H9 (cell line): ENCODE measurements at regions not wholly inside any gene's neighbourhood (a gene's known extent, or its start where the extent isn't known, plus 50 kb on each side); places are given as distances from the start of the nearest gene placed in this dataset.

Experiments used
- DNase-seq: peaks from one replicate; pipeline ENCODE4 v3.0.0-alpha.2; 2017
- H2AFZ ChIP-seq: one replicate; pipeline ENCODE4 v1.6.1; 2013; ENCODE audit warnings: mild to moderate bottlenecking, low read length, control low read depth, moderate library complexity
- H2AK5ac ChIP-seq: 2 replicates; pipeline ENCODE4 v1.6.1; 2013; ENCODE audit warnings: low read length, control low read depth, mixed read lengths; ENCODE audit not compliant: insufficient read length
- H2BK120ac ChIP-seq: one replicate; pipeline ENCODE4 v1.6.1; 2013; ENCODE audit warnings: low read depth, mild to moderate bottlenecking, low read length, control low read depth, inconsistent platforms; ENCODE audit not compliant: poor library complexity, severe bottlenecking
- H2BK12ac ChIP-seq: 2 replicates; pipeline ENCODE4 v1.6.1; 2013; ENCODE audit warnings: low read length, control low read depth, mixed read lengths, low read depth; ENCODE audit not compliant: insufficient read length
- H2BK15ac ChIP-seq: 2 replicates; pipeline ENCODE4 v1.6.1; 2013; ENCODE audit warnings: low read depth, low read length, control low read depth
- H2BK20ac ChIP-seq: one replicate; pipeline ENCODE4 v1.6.1; 2013; ENCODE audit warnings: low read depth, mild to moderate bottlenecking, low read length, control low read depth, inconsistent platforms; ENCODE audit not compliant: poor library complexity, severe bottlenecking
- H2BK5ac ChIP-seq: 2 replicates; pipeline ENCODE4 v1.6.1; 2013; ENCODE audit warnings: low read length, control low read depth, mixed read lengths; ENCODE audit not compliant: insufficient read length
- H3K14ac ChIP-seq: 2 replicates; pipeline ENCODE4 v1.6.1; 2013; ENCODE audit warnings: low read length, control low read depth; ENCODE audit not compliant: insufficient read depth
- H3K18ac ChIP-seq: 2 replicates; pipeline ENCODE4 v1.6.1; 2013; ENCODE audit warnings: low read depth, mild to moderate bottlenecking, mixed read lengths, low read length, control low read depth; ENCODE audit not compliant: insufficient read length
- H3K23ac ChIP-seq: 2 replicates; pipeline ENCODE4 v1.6.1; 2013; ENCODE audit warnings: low read length, control low read depth, mixed read lengths, low read depth; ENCODE audit not compliant: insufficient read length
- H3K23me2 ChIP-seq: 2 replicates; pipeline ENCODE4 v1.6.1; 2013; ENCODE audit warnings: low read depth, mild to moderate bottlenecking, mixed read lengths, low read length, control low read depth; ENCODE audit not compliant: insufficient read length, poor library complexity, severe bottlenecking
- H3K27ac ChIP-seq: 2 replicates; pipeline ENCODE4 v1.5.1; 2013; ENCODE audit warnings: low read length, control low read depth, mixed read lengths, low read depth; ENCODE audit not compliant: insufficient read length
- H3K27me3 ChIP-seq: 2 replicates; pipeline ENCODE4 v1.6.1; 2013; ENCODE audit warnings: low read length, control low read depth, inconsistent platforms; ENCODE audit not compliant: insufficient read depth
- H3K4ac ChIP-seq: 2 replicates; pipeline ENCODE4 v1.6.1; 2013; ENCODE audit warnings: low read depth, mild to moderate bottlenecking, control low read depth, inconsistent platforms, low read length, moderate library complexity
- H3K4me1 ChIP-seq: 2 replicates; pipeline ENCODE4 v1.6.1; 2013; ENCODE audit warnings: low read length, control low read depth, inconsistent platforms; ENCODE audit not compliant: insufficient read depth
- H3K4me2 ChIP-seq: 2 replicates; pipeline ENCODE4 v1.6.1; 2013; ENCODE audit warnings: low read length, control low read depth, mixed read lengths; ENCODE audit not compliant: insufficient read length, insufficient read depth
- H3K56ac ChIP-seq: 2 replicates; pipeline ENCODE4 v1.6.1; 2013; ENCODE audit warnings: low read depth, mild to moderate bottlenecking, mixed read lengths, low read length, control low read depth; ENCODE audit not compliant: insufficient read length
- H3K79me1 ChIP-seq: 2 replicates; pipeline ENCODE4 v1.6.1; 2013; ENCODE audit warnings: low read depth, mild to moderate bottlenecking, moderate library complexity, low read length, control low read depth, inconsistent platforms; ENCODE audit not compliant: insufficient read depth, poor library complexity, severe bottlenecking
- H3K79me2 ChIP-seq: 2 replicates; pipeline ENCODE4 v1.6.1; 2013; ENCODE audit warnings: low read length, control low read depth, inconsistent platforms; ENCODE audit not compliant: insufficient read depth
- H3K9ac ChIP-seq: 2 replicates; pipeline ENCODE4 v1.6.1; 2013; ENCODE audit warnings: low read length, control low read depth, mixed read lengths; ENCODE audit not compliant: insufficient read length; ENCODE audit errors: extremely low read depth
- H3K9me3 ChIP-seq: one replicate; pipeline ENCODE4 v1.6.1; 2013; ENCODE audit warnings: low read depth, low read length, inconsistent platforms; ENCODE audit not compliant: control insufficient read depth
- H3T11ph ChIP-seq: one replicate; pipeline ENCODE4 v1.6.1; 2013; ENCODE audit warnings: mild to moderate bottlenecking, low read length, control low read depth, inconsistent platforms
- H4K20me1 ChIP-seq: one replicate; pipeline ENCODE4 v1.6.1; 2013; ENCODE audit not compliant: control insufficient read depth, insufficient read length, insufficient read depth
- H4K5ac ChIP-seq: 2 replicates; pipeline ENCODE4 v1.6.1; 2013; ENCODE audit warnings: low read depth, mild to moderate bottlenecking, mixed read lengths, low read length, control low read depth; ENCODE audit not compliant: insufficient read length
- H4K8ac ChIP-seq: replicated peaks from 2 replicates; pipeline ENCODE4 v1.6.1; 2013; ENCODE audit warnings: low read length, control low read depth, mixed read lengths, low read depth; ENCODE audit not compliant: insufficient read length
- H4K91ac ChIP-seq: 2 replicates; pipeline ENCODE4 v1.6.1; 2013; ENCODE audit warnings: low read depth, mild to moderate bottlenecking, moderate library complexity, mixed read lengths, low read length, control low read depth; ENCODE audit not compliant: insufficient read length
- H3K27ac Mint-ChIP-seq, 3 experiments: 2 replicates in 2 of 3; 3 replicates in 1 of 3; pipeline ENCODE4 v1.8.0; 2020 to 2021; ENCODE audit warnings: mixed read lengths in 3 of 3, mild to moderate bottlenecking in 1 of 3, moderate library complexity in 1 of 3
- H3K27me3 Mint-ChIP-seq: 2 replicates; pipeline ENCODE4 v1.8.0; 2021; ENCODE audit warnings: low read depth, mild to moderate bottlenecking, moderate library complexity, mixed read lengths
- H3K36me3 Mint-ChIP-seq, 3 experiments: 2 replicates in 2 of 3; 3 replicates in 1 of 3; pipeline ENCODE4 v1.8.0; 2020 to 2021; ENCODE audit warnings: low read depth in 3 of 3, mixed read lengths in 3 of 3; ENCODE audit not compliant: insufficient read depth in 1 of 3
- H3K4me1 Mint-ChIP-seq, 2 experiments: 2 replicates each; pipeline ENCODE4 v1.8.0; 2020; ENCODE audit warnings: mixed read lengths in 2 of 2
- H3K4me3 Mint-ChIP-seq, 2 experiments: 2 replicates in 1 of 2; 3 replicates in 1 of 2; pipeline ENCODE4 v1.8.0; 2020 to 2021; ENCODE audit warnings: mild to moderate bottlenecking in 2 of 2, mixed read lengths in 2 of 2, moderate library complexity in 1 of 2
- H3K9me3 Mint-ChIP-seq, 2 experiments: 2 replicates in 1 of 2; 3 replicates in 1 of 2; pipeline ENCODE4 v1.8.0; 2020; ENCODE audit warnings: mild to moderate bottlenecking in 2 of 2, mixed read lengths in 2 of 2, moderate library complexity in 1 of 2
- CTCF ChIP-seq: fragments of 200-600 bp; sonication (generic); conservative IDR thresholded peaks from 3 replicates; pipeline ENCODE4 v1.8.0; 2021; ENCODE audit warnings: antibody characterized with exemption, mild to moderate bottlenecking
- WGBS: extraction: QIAGEN DNeasy Blood & Tissue Kit; methylation state at CpG from one replicate; pipeline ENCODE4 v1.1.7; 2013; ENCODE audit warnings: missing lambda C conversion rate, low lambda C conversion rate, mixed read lengths; ENCODE audit not compliant: insufficient read length; ENCODE audit errors: extremely low coverage; 5-methylcytosine and 5-hydroxymethylcytosine counted together

DNA sequence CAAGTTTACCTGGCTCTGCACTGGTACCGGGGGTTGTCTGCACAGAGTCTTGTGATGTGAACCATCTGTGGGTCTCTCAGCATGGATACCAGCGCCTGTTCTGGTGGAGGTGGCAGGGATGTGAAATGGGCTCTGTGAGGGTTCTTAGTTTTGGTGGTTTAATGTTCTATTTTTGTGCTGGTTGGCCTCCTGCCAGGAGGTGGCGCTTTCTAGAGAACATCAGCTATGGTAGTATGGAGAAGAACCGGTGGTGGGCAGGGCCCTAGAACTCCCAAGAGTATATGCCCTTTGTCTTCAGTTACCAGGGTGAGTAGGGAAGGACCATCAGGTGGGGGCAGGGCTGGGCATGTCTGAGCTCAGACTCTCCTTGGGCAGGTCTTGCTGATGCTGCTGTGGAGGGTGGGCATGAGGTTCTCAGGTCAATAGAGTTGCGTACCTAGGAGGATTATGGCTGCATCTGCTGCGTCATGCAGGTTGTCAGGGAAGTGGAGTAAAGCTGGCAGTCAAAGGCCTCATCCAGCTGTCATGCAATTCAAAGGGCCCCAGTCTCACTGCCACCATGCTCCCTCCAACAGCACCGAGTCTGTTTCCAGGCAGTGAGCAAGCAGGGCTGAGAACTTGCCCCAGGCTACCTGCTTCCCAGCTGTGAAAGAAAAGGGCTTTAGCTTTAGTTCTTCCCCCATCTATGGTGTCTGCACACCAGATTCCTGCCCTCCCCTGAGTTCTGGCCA lies 278.0 kb downstream of the METTL4 start:
- 0 out of 3 replicates have a peak, but pooled peaks have one; percentile 33 for TF ChIP-seq CTCF
- no peak overlapping the region for H3K23ac ChIP-seq
- H2BK12ac ChIP-seq: no peak overlapping the region
- H3K18ac ChIP-seq: no peak overlapping the region
- Mint-ChIP-seq H3K4me3 (no peak overlapping the region), H3K27me3 (no peaks in the 10 kb centered on the region), H3K36me3 (peaks cover 0 to 5% (median 0%) of the 10 kb centered on the region in 3 experiments; a peak in 3 of 7 replicates), H3K4me1 (no peaks in the 10 kb centered on the region), H3K9me3 (peaks cover 3 to 7% of the 10 kb centered on the region in 2 experiments; a peak in 3 of 5 replicates), H3K27ac (peak overlapping the region in 2 of 3 experiments; percentile 25 to 65; a peak in 1 of 7 replicates)
- H3T11ph ChIP-seq: no peak overlapping the region
- no peak overlapping the region for H4K8ac ChIP-seq
- no peaks in the 10 kb centered on the region for H3K27me3 ChIP-seq
- no peak for DNase-seq
- no peaks in the 10 kb centered on the region for H3K4me1 ChIP-seq
- no peak overlapping the region for H3K4me2 ChIP-seq
- H2BK20ac ChIP-seq: no peak overlapping the region
- H4K91ac ChIP-seq: no peak overlapping the region
- H4K20me1 ChIP-seq: no peaks in the 10 kb centered on the region
- H4K5ac ChIP-seq: no peak overlapping the region
- H3K56ac ChIP-seq: no peak overlapping the region
- no peak overlapping the region for H2AFZ ChIP-seq
- no peak overlapping the region for H3K14ac ChIP-seq
- no CpG with 5 or more reads among the region's 7 CpGs for WGBS
- H3K4ac ChIP-seq: no peak overlapping the region
- no peaks in the 10 kb centered on the region for H3K79me1 ChIP-seq
- H2BK15ac ChIP-seq: no peak overlapping the region
- H2BK120ac ChIP-seq: no peak overlapping the region
- no peaks in the 10 kb centered on the region for H3K9me3 ChIP-seq
- H3K79me2 ChIP-seq: no peaks in the 10 kb centered on the region
- no peak overlapping the region for H2AK5ac ChIP-seq
- no peak overlapping the region for H3K9ac ChIP-seq
- no peak overlapping the region for H3K27ac ChIP-seq
- no peaks in the 10 kb centered on the region for H3K23me2 ChIP-seq
- no peak overlapping the region for H2BK5ac ChIP-seq
